ENCODE measurements at regions not wholly inside any gene's neighbourhood (a gene's known extent, or its start where the extent isn't known, plus 50 kb on each side); places are given as distances from the start of the nearest gene placed in this dataset.

DNA sequence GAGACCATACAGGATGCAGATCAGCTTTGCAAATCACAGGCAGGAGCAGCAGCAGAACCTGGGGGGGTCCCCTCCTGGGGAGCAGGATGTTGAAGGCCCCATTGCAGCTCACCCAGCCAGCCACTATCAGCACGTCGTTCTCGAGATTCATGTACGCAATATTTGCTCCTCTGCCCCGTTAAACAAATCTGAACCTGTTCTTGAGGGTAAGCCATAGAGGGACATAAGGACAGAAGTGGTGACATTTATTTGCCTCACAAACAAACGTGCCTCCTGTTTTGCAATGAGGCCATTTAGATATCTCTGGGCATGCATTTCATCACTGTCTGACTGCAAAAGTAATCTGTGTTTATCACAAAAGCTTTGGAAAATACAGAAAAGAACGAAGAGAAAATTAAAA is 87.3 kb upstream of the BAIAP2L1 start:
- 24 to 53% (median 33%) methylated on average over 7 of the region's 7 CpGs for WGBS, 5 donors
- H3K27me3 ChIP-seq, result peaks cover 0 to 20% (median 0%) of the 10 kb centered on the region in 3 donors
- H3K36me3 ChIP-seq, result no peaks in the 10 kb centered on the region
- no peak for DNase-seq
- H3K4me1 ChIP-seq, result no peaks in the 10 kb centered on the region
- TF ChIP-seq POLR2A (IDR thresholded peaks at IDR 0.05) (no peak), CTCF (IDR thresholded peaks at IDR 0.05) (no peak), POLR2AphosphoS5 (IDR thresholded peaks at IDR 0.05) (no peak), EP300 (IDR thresholded peaks at IDR 0.05) (no peak)
- H3K4me3 ChIP-seq, result no peak overlapping the region
- H3K9me3 ChIP-seq, result no peaks in the 10 kb centered on the region
- intact Hi-C loops (cut with DNase I; ENCODE audit: low total_unique reads), result no loop called here
- H3K27ac ChIP-seq, result no peak overlapping the region

GRCh38 chr7:98483964-98484545 is 83.2 kb upstream of the BAIAP2L1 start:
- H3K4me1 ChIP-seq, result no peaks in the 10 kb centered on the region
- 50 to 69% (median 66%) methylated on average over 7 to 11 of the region's 11 CpGs for WGBS, 5 donors
- TF ChIP-seq POLR2AphosphoS5 (IDR thresholded peaks at IDR 0.05) (no peak), POLR2A (IDR thresholded peaks at IDR 0.05) (no peak), EP300 (IDR thresholded peaks at IDR 0.05) (no peak), CTCF (IDR thresholded peaks at IDR 0.05) (no peak)
- H3K4me3 ChIP-seq, result no peak overlapping the region
- H3K27me3 ChIP-seq, result peaks cover 0 to 18% (median 0%) of the 10 kb centered on the region in 3 donors
- H3K9me3 ChIP-seq, result peaks cover 0 to 17% (median 6%) of the 10 kb centered on the region in 4 donors
- no peak for DNase-seq
- H3K36me3 ChIP-seq, result no peaks in the 10 kb centered on the region
- intact Hi-C loops (cut with DNase I; ENCODE audit: low total_unique reads), result no loop called here
- no peak overlapping the region for H3K27ac ChIP-seq

GRCh38 chr7:98483276-98483963 is 82.5 kb upstream of the BAIAP2L1 start:
- no peak overlapping the region for H3K4me3 ChIP-seq
- DNase-seq, result no peak
- intact Hi-C loops (cut with DNase I; ENCODE audit: low total_unique reads), result no loop called here
- 81 to 84% (median 83%) methylated on average over 12 of the region's 12 CpGs for WGBS, 5 donors
- peaks cover 0 to 17% (median 6%) of the 10 kb centered on the region in 4 donors for H3K9me3 ChIP-seq
- peaks cover 0 to 18% (median 0%) of the 10 kb centered on the region in 3 donors for H3K27me3 ChIP-seq
- H3K4me1 ChIP-seq, result no peaks in the 10 kb centered on the region
- no peak overlapping the region for H3K27ac ChIP-seq
- no peak for TF ChIP-seq CTCF (IDR thresholded peaks at IDR 0.05)
- no peak for TF ChIP-seq EP300 (IDR thresholded peaks at IDR 0.05)
- TF ChIP-seq POLR2AphosphoS5 (IDR thresholded peaks at IDR 0.05), result no peak
- no peak for TF ChIP-seq POLR2A (IDR thresholded peaks at IDR 0.05)
- no peaks in the 10 kb centered on the region for H3K36me3 ChIP-seq

- H3K9me3 ChIP-seq, result peaks cover 0 to 17% (median 6%) of the 10 kb centered on the region in 4 donors
- no peak for TF ChIP-seq EP300 (IDR thresholded peaks at IDR 0.05)
- TF ChIP-seq POLR2A (IDR thresholded peaks at IDR 0.05), result no peak
- TF ChIP-seq POLR2AphosphoS5 (IDR thresholded peaks at IDR 0.05), result no peak
- TF ChIP-seq CTCF (IDR thresholded peaks at IDR 0.05), result no peak
- DNase-seq, result no peak
- no peaks in the 10 kb centered on the region for H3K36me3 ChIP-seq
- H3K27ac ChIP-seq, result no peak overlapping the region
- 71 to 94% (median 87%) methylated on average over 5 of the region's 5 CpGs for WGBS, 5 donors
- peaks cover 0 to 13% (median 0%) of the 10 kb centered on the region in 3 donors for H3K27me3 ChIP-seq
- H3K4me3 ChIP-seq, result no peak overlapping the region
- intact Hi-C loops (cut with DNase I; ENCODE audit: low total_unique reads), result no loop called here
- H3K4me1 ChIP-seq, result no peaks in the 10 kb centered on the region
Measured at GRCh38 chr7:98479318-98479717, 78.4 kb upstream of the BAIAP2L1 start.

Data from stomach (tissue), 8 donors.